ENCODE measurements at regions not wholly inside any gene's neighbourhood (a gene's known extent, or its start where the extent isn't known, plus 50 kb on each side); places are given as distances from the start of the nearest gene placed in this dataset.

- no peak for DNase-seq (ENCODE audit: low read depth, low spot score)
- in situ Hi-C loops (cut with HindIII; ENCODE audit: low pct_unique_long_range_greater_than_20kb, low sequenced_read_pairs) = no loop called here
These were observed 194.9 kb upstream of the TPK1 start for GRCh38 chr7:145030754-145031153.

GRCh38 chr7:145020454-145020853, 184.6 kb upstream of the TPK1 start:
- no peak for DNase-seq (ENCODE audit: low read depth, low spot score)
- in situ Hi-C loops (cut with HindIII; ENCODE audit: low pct_unique_long_range_greater_than_20kb, low sequenced_read_pairs) = no loop called here

GRCh38 chr7:145016068-145016467, 180.2 kb upstream of the TPK1 start:
- peak; percentile 64 for DNase-seq (ENCODE audit: low read depth, low spot score)
- in situ Hi-C loops (cut with HindIII; ENCODE audit: low pct_unique_long_range_greater_than_20kb, low sequenced_read_pairs) = no loop called here

- in situ Hi-C loops (cut with HindIII; ENCODE audit: low pct_unique_long_range_greater_than_20kb, low sequenced_read_pairs) = no loop called here
- DNase-seq (ENCODE audit: low read depth, low spot score) = no peak
These were observed 174.0 kb upstream of the TPK1 start for GRCh38 chr7:145009876-145010275.

- no peak for DNase-seq (ENCODE audit: low read depth, low spot score)
- in situ Hi-C loops (cut with HindIII; ENCODE audit: low pct_unique_long_range_greater_than_20kb, low sequenced_read_pairs) = no loop called here
These were observed 169.7 kb upstream of the TPK1 start for GRCh38 chr7:145005601-145006000.

- in situ Hi-C loops (cut with HindIII; ENCODE audit: low pct_unique_long_range_greater_than_20kb, low sequenced_read_pairs) = no loop called here
- DNase-seq (ENCODE audit: low read depth, low spot score) = no peak
These were observed 161.7 kb upstream of the TPK1 start for GRCh38 chr7:144997512-144997911.

GRCh38 chr7:144995495-144995894, 159.6 kb upstream of the TPK1 start:
- DNase-seq (ENCODE audit: low read depth, low spot score) = no peak
- in situ Hi-C loops (cut with HindIII; ENCODE audit: low pct_unique_long_range_greater_than_20kb, low sequenced_read_pairs) = no loop called here

GRCh38 chr7:144991041-144991440, 155.2 kb upstream of the TPK1 start:
- DNase-seq (ENCODE audit: low read depth, low spot score) = no peak
- in situ Hi-C loops (cut with HindIII; ENCODE audit: low pct_unique_long_range_greater_than_20kb, low sequenced_read_pairs) = no loop called here

- in situ Hi-C loops (cut with HindIII; ENCODE audit: low pct_unique_long_range_greater_than_20kb, low sequenced_read_pairs) = no loop called here
- no peak for DNase-seq (ENCODE audit: low read depth, low spot score)
These were observed 151.8 kb upstream of the TPK1 start for GRCh38 chr7:144987686-144988085.

GRCh38 chr7:144982133-144982532, 146.3 kb upstream of the TPK1 start:
- in situ Hi-C loops (cut with HindIII; ENCODE audit: low pct_unique_long_range_greater_than_20kb, low sequenced_read_pairs) = no loop called here
- DNase-seq (ENCODE audit: low read depth, low spot score) = no peak

- DNase-seq (ENCODE audit: low read depth, low spot score) = no peak
- in situ Hi-C loops (cut with HindIII; ENCODE audit: low pct_unique_long_range_greater_than_20kb, low sequenced_read_pairs) = no loop called here
These were observed 140.0 kb upstream of the TPK1 start for GRCh38 chr7:144975882-144976281.

GRCh38 chr7:144969787-144970186, 133.9 kb upstream of the TPK1 start:
- no peak for DNase-seq (ENCODE audit: low read depth, low spot score)
- in situ Hi-C loops (cut with HindIII; ENCODE audit: low pct_unique_long_range_greater_than_20kb, low sequenced_read_pairs) = no loop called here

GRCh38 chr7:144960763-144961162, 124.9 kb upstream of the TPK1 start:
- no peak for DNase-seq (ENCODE audit: low read depth, low spot score)
- in situ Hi-C loops (cut with HindIII; ENCODE audit: low pct_unique_long_range_greater_than_20kb, low sequenced_read_pairs) = no loop called here

GRCh38 chr7:144957998-144958397, 122.1 kb upstream of the TPK1 start:
- in situ Hi-C loops (cut with HindIII; ENCODE audit: low pct_unique_long_range_greater_than_20kb, low sequenced_read_pairs) = no loop called here
- DNase-seq (ENCODE audit: low read depth, low spot score) = no peak

- in situ Hi-C loops (cut with HindIII; ENCODE audit: low pct_unique_long_range_greater_than_20kb, low sequenced_read_pairs) = no loop called here
- no peak for DNase-seq (ENCODE audit: low read depth, low spot score)
These were observed 119.6 kb upstream of the TPK1 start for GRCh38 chr7:144955422-144955821.

- DNase-seq (ENCODE audit: low read depth, low spot score) = no peak
- in situ Hi-C loops (cut with HindIII; ENCODE audit: low pct_unique_long_range_greater_than_20kb, low sequenced_read_pairs) = no loop called here
These were observed 105.3 kb upstream of the TPK1 start for GRCh38 chr7:144941127-144941526.

- no peak for DNase-seq (ENCODE audit: low read depth, low spot score)
- in situ Hi-C loops (cut with HindIII; ENCODE audit: low pct_unique_long_range_greater_than_20kb, low sequenced_read_pairs) = no loop called here
These were observed 101.3 kb upstream of the TPK1 start for GRCh38 chr7:144937199-144937598.

- in situ Hi-C loops (cut with HindIII; ENCODE audit: low pct_unique_long_range_greater_than_20kb, low sequenced_read_pairs) = no loop called here
- no peak for DNase-seq (ENCODE audit: low read depth, low spot score)
These were observed 100.5 kb upstream of the TPK1 start for GRCh38 chr7:144936314-144936713.

- DNase-seq (ENCODE audit: low read depth, low spot score) = no peak
- in situ Hi-C loops (cut with HindIII; ENCODE audit: low pct_unique_long_range_greater_than_20kb, low sequenced_read_pairs) = no loop called here
These were observed 74.6 kb upstream of the TPK1 start for GRCh38 chr7:144910411-144910810.

GRCh38 chr7:144908943-144909556, 73.2 kb upstream of the TPK1 start:
- in situ Hi-C loops (cut with HindIII; ENCODE audit: low pct_unique_long_range_greater_than_20kb, low sequenced_read_pairs) = no loop called here
- DNase-seq (ENCODE audit: low read depth, low spot score) = no peak
